IMR-90 (cell line): ENCODE measurements at regions not wholly inside any gene's neighbourhood (a gene's known extent, or its start where the extent isn't known, plus 50 kb on each side); places are given as distances from the start of the nearest gene placed in this dataset.

Source experiments
- ATAC-seq: fragments of 200-7000 bp; cut with Tn5 transposase; 2 replicates; pipeline ENCODE4 v1.9.1; 2020; ENCODE audit warnings: low read depth, mild to moderate bottlenecking, moderate library complexity
- BruUV-seq: library from RNA; stranded (reverse); fragments of 400-500 nt; replicated peaks from 2 replicates; lab custom pipeline; 2021; lab: Mats Ljungman, UMichigan
- CTCF ChIA-PET: fragments of 300-600 bp; formaldehyde crosslinking; extraction: SDS; loops from one replicate; lab custom pipeline; 2021; ENCODE audit warnings: antibody characterized with exemption; lab: Yijun Ruan, JAX
- POLR2A ChIA-PET: fragments of 300-600 bp; sonication (Branson Sonifier 250); formaldehyde crosslinking; loops from one replicate; lab custom pipeline; 2022; ENCODE audit warnings: antibody characterized with exemption; ENCODE audit not compliant: unreplicated experiment; lab: Charles Lee
- DNase-seq: peaks from one replicate; pipeline ENCODE4 v3.0.0; 2013
- H2AFZ ChIP-seq: replicated peaks from 2 replicates; pipeline ENCODE3; 2013; ENCODE audit warnings: low read length, mild to moderate bottlenecking; ENCODE audit not compliant: poor library complexity
- H2AK5ac ChIP-seq: 2 replicates; pipeline ENCODE4 v1.6.1; 2013; ENCODE audit warnings: low read depth, low read length, inconsistent platforms
- H2AK9ac ChIP-seq: replicated peaks from 2 replicates; pipeline ENCODE3; 2013; ENCODE audit warnings: mild to moderate bottlenecking, low read depth, low read length, moderate library complexity; ENCODE audit not compliant: poor library complexity
- H2BK120ac ChIP-seq: 2 replicates; pipeline ENCODE4 v1.6.1; 2013; ENCODE audit warnings: low read depth, low read length, inconsistent platforms
- H2BK15ac ChIP-seq: 3 replicates; pipeline ENCODE4 v1.6.1; 2013; ENCODE audit warnings: low read depth, low read length, inconsistent platforms
- H2BK20ac ChIP-seq: 2 replicates; pipeline ENCODE4 v1.6.1; 2013; ENCODE audit warnings: low read depth, mild to moderate bottlenecking, inconsistent platforms, low read length, moderate library complexity
- H2BK5ac ChIP-seq: 2 replicates; pipeline ENCODE4 v1.6.1; 2013; ENCODE audit warnings: mild to moderate bottlenecking, low read depth, low read length, inconsistent platforms; ENCODE audit not compliant: poor library complexity, severe bottlenecking
- H3K14ac ChIP-seq: replicated peaks from 2 replicates; pipeline ENCODE4 v1.6.1; 2013; ENCODE audit warnings: low read depth, low read length, inconsistent platforms
- H3K18ac ChIP-seq: 2 replicates; pipeline ENCODE4 v1.6.1; 2013; ENCODE audit warnings: low read depth, low read length, control low read depth
- H3K23ac ChIP-seq: 2 replicates; pipeline ENCODE4 v1.6.1; 2013; ENCODE audit warnings: low read depth, low read length, inconsistent platforms
- H3K27ac ChIP-seq: 2 replicates; pipeline ENCODE4 v1.5.1; 2013; ENCODE audit warnings: mild to moderate bottlenecking, control low read depth, low read length; ENCODE audit not compliant: insufficient read depth
- H3K27me3 ChIP-seq: 2 replicates; pipeline ENCODE4 v1.6.1; 2013; ENCODE audit warnings: low read length; ENCODE audit not compliant: control insufficient read depth, insufficient read depth
- H3K36me3 ChIP-seq: 2 replicates; pipeline ENCODE4 v1.6.1; 2013; ENCODE audit warnings: low read length, mixed read lengths; ENCODE audit not compliant: control insufficient read depth, insufficient read depth
- H3K4ac ChIP-seq: 2 replicates; pipeline ENCODE4 v1.6.1; 2013; ENCODE audit warnings: low read depth, low read length, inconsistent platforms
- H3K4me1 ChIP-seq: 2 replicates; pipeline ENCODE4 v1.6.1; 2013; ENCODE audit warnings: low read length, mixed read lengths; ENCODE audit not compliant: control insufficient read depth, insufficient read depth
- H3K4me2 ChIP-seq: 2 replicates; pipeline ENCODE4 v1.6.1; 2013; ENCODE audit warnings: low read depth, mild to moderate bottlenecking, control low read depth, low read length, moderate library complexity
- H3K4me3 ChIP-seq: 2 replicates; pipeline ENCODE4 v1.5.1; 2013; ENCODE audit warnings: low read depth, mild to moderate bottlenecking, control low read depth, low read length, moderate library complexity; ENCODE audit not compliant: insufficient read depth
- H3K56ac ChIP-seq: 2 replicates; pipeline ENCODE4 v1.6.1; 2013; ENCODE audit warnings: low read length, inconsistent platforms; ENCODE audit not compliant: insufficient read depth; ENCODE audit errors: extremely low read depth
- H3K79me1 ChIP-seq, 2 experiments: 2 replicates each; pipeline ENCODE4 v1.6.1; 2013; ENCODE audit warnings: low read length in 2 of 2, inconsistent platforms in 1 of 2, low read depth in 1 of 2
- H3K9ac ChIP-seq: 2 replicates; pipeline ENCODE4 v1.6.1; 2013; ENCODE audit warnings: low read depth, low read length, control low read depth
- H3K9me1 ChIP-seq: 2 replicates; pipeline ENCODE4 v1.6.1; 2013; ENCODE audit warnings: low read length, inconsistent platforms; ENCODE audit not compliant: insufficient read depth
- H3K9me3 ChIP-seq: 2 replicates; pipeline ENCODE4 v1.6.1; 2013; ENCODE audit warnings: low read length; ENCODE audit not compliant: control insufficient read depth, insufficient read depth
- H4K20me1 ChIP-seq: 2 replicates; pipeline ENCODE4 v1.6.1; 2013; ENCODE audit warnings: low read length, inconsistent platforms; ENCODE audit not compliant: insufficient read depth
- H4K5ac ChIP-seq: 2 replicates; pipeline ENCODE4 v1.6.1; 2013; ENCODE audit warnings: mild to moderate bottlenecking, low read depth, low read length, control low read depth
- H4K8ac ChIP-seq, 2 experiments: 2 replicates each; pipeline ENCODE4 v1.6.1; 2013; ENCODE audit warnings: low read depth in 2 of 2, low read length in 2 of 2, control low read depth in 1 of 2, inconsistent platforms in 1 of 2
- H4K91ac ChIP-seq: 2 replicates; pipeline ENCODE4 v1.6.1; 2013; ENCODE audit warnings: low read depth, low read length, inconsistent platforms; ENCODE audit not compliant: insufficient read depth
- CHD1 ChIP-seq: IDR thresholded peaks from 2 replicates; pipeline ENCODE4 v1.6.1; 2012; ENCODE audit warnings: low read depth, low read length, improper control_type of control experiment
- MAZ ChIP-seq: IDR thresholded peaks from 2 replicates; pipeline ENCODE4 v1.6.1; 2012; ENCODE audit warnings: low read depth, mild to moderate bottlenecking, low read length, improper control_type of control experiment, moderate library complexity, borderline replicate concordance
- NFE2L2 ChIP-seq: fragments of 150-350 bp; IDR thresholded peaks from 2 replicates; pipeline ENCODE4 v1.6.1; 2016; ENCODE audit warnings: low read depth, mild to moderate bottlenecking, low read length
- RCOR1 ChIP-seq: IDR thresholded peaks from 2 replicates; pipeline ENCODE4 v1.6.1; 2012; ENCODE audit warnings: mild to moderate bottlenecking, low read length, improper control_type of control experiment; ENCODE audit not compliant: insufficient replicate concordance
- SMC3 ChIP-seq: fragments of 150-350 bp; IDR thresholded peaks from 2 replicates; pipeline ENCODE4 v1.6.1; 2016; ENCODE audit warnings: low read depth, mild to moderate bottlenecking, antibody characterized with exemption, low read length, moderate library complexity
- WGBS, 2 experiments: methylation state at CpG; one replicate each; pipeline versions ENCODE4 v1.1.5 to v1.1.7; 2013; ENCODE audit warnings: missing lambda C conversion rate in 2 of 2; ENCODE audit not compliant: insufficient read length in 1 of 2; ENCODE audit errors: extremely low coverage in 2 of 2; 5-methylcytosine and 5-hydroxymethylcytosine counted together
- dilution Hi-C: fragments of 300-500 bp; cut with HindIII; formaldehyde crosslinking; loops from one replicate; pipeline ENCODE4 v1.14.3; 2018; ENCODE audit warnings: low sequenced_read_pairs; ENCODE audit not compliant: unreplicated experiment
- in situ Hi-C: fragments of 300-500 bp; cut with MboI; formaldehyde crosslinking; loops from 3 replicates; pipeline ENCODE4 v1.14.3; 2019; ENCODE audit warnings: low sequenced_read_pairs, inconsistent platforms, mixed read lengths
- intact Hi-C: fragments of 100-400 bp; cut with micrococcal nuclease; formaldehyde crosslinking; loops from 2 replicates; pipeline ENCODE4 v1.10.0; 2022
- TF ChIP-seq, protein P1 (sequence below): fragments of 150-350 bp; IDR thresholded peaks from 2 replicates; pipeline ENCODE4 v1.6.1; 2017; ENCODE audit warnings: mild to moderate bottlenecking, antibody characterized with exemption, low read length, low read depth

DNA sequence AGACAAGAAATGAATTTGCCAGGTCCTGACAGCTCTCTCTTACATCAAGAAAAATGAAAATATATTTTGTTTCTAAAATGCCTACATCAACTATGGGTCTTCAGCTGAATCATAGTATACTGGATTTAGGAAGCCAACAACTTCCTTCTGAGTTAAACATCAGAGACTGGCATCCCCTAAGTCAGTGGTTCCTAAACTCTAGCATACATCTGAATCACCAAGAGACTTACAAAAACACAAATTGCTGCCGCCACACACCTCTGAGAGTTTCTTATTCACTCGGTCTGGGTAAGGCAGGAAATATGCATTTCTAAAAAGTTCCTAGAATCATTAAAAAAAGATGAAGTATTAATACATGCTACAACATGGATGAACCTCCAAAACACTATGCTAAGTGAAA, 60.4 kb upstream of the TMEM252 start:
- Histone ChIP-seq H2BK120ac (no peak overlapping the region), H3K27me3 (peaks cover 2% of the 10 kb centered on the region; the same call in 1 of the 2 replicates), H3K23ac (no peak overlapping the region), H4K91ac (no peak overlapping the region), H3K4me3 (no peak overlapping the region), H3K56ac (no peak overlapping the region), H3K4me2 (no peak overlapping the region), H4K20me1 (no peaks in the 10 kb centered on the region), H2BK5ac (no peak overlapping the region), H3K9ac (no peak overlapping the region), H4K8ac (no peak overlapping the region), H3K9me1 (no peaks in the 10 kb centered on the region), H3K79me1 (no peaks in the 10 kb centered on the region), H2AK5ac (no peak overlapping the region), H3K18ac (no peak overlapping the region), H4K5ac (no peak overlapping the region), H2BK15ac (no peak overlapping the region), H2AFZ (no peak overlapping the region), H3K14ac (no peak overlapping the region), H3K9me3 (no peaks in the 10 kb centered on the region), H2AK9ac (no peak overlapping the region), H3K27ac (no peak overlapping the region), H2BK20ac (no peak overlapping the region), H3K4me1 (no peaks in the 10 kb centered on the region), H3K36me3 (no peaks in the 10 kb centered on the region), H3K4ac (no peak overlapping the region)
- no TSS peak for BruUV-seq
- ChIA-PET CTCF (no interaction called here), POLR2A (no interaction called here)
- no CpG with 5 or more reads among the region's 2 CpGs for WGBS, 2 experiments
- TF ChIP-seq CHD1 (no peak), SMC3 (no peak), MAZ (no peak), RCOR1 (no peak), NFE2L2 (no peak)
- TF ChIP-seq, protein P1, sequence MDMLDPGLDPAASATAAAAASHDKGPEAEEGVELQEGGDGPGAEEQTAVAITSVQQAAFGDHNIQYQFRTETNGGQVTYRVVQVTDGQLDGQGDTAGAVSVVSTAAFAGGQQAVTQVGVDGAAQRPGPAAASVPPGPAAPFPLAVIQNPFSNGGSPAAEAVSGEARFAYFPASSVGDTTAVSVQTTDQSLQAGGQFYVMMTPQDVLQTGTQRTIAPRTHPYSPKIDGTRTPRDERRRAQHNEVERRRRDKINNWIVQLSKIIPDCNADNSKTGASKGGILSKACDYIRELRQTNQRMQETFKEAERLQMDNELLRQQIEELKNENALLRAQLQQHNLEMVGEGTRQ = no peak
- intact Hi-C loops (no loop called here), in situ Hi-C loops (no loop called here), dilution Hi-C loops (no loop called here)
- ATAC-seq (no peak), DNase-seq (no peak)
